ENCODE measurements at regions not wholly inside any gene's neighbourhood (a gene's known extent, or its start where the extent isn't known, plus 50 kb on each side); places are given as distances from the start of the nearest gene placed in this dataset.

DNA sequence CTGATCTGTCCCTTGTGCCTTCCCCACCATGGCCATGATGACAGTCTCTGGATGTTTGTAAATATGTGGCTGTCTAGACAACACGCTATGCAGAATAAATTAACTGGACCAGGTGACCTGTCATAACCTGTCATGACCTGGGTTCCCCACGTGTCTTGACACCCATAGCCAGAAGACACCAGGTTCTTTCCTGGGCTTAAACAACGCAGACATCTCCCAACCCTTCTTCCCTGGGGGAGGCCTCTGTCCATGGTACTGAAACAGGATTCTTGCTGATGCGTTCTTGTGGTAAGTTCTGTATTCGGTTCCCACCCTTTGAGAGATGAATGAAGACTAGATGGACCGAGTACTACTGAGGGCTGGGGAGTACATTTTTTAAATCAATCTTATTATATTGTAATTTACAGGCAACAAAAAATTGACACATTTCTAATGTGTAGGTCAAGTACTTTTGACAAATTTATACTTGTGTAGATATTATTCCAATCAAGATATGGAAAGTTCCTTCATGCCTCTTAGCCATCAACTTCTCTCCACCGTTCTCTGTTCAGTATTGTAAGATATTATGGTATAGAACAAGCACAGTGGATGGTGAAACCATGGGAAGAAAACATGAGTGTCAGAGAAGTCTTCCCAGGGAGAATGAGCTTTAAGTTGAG is 738.8 kb downstream of the PTPRU start (continued):
- TF ChIP-seq, protein P1, sequence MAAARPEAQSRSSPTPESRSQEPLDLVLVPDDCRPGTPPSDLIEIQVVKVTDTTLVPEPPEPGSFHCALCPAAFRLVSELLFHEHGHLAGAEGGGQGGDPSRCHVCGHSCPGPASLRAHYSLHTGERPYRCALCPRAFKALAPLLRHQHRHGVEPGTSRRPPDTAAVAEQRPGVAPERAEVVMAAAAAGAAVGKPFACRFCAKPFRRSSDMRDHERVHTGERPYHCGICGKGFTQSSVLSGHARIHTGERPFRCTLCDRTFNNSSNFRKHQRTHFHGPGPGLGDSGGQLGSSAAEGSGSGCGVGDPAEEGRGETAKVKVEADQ (CRISPR knock-in tag; IDR thresholded peaks at IDR 0.05; ENCODE audit: borderline replicate concordance) = no peak
- TF ChIP-seq TGIF2 (CRISPR knock-in tag; IDR thresholded peaks at IDR 0.05) (peak; percentile 80), THAP8 (CRISPR knock-in tag; IDR thresholded peaks at IDR 0.05; ENCODE audit: borderline replicate concordance) (no peak), ZNF335 (CRISPR knock-in tag; IDR thresholded peaks at IDR 0.05) (0 out of 2 replicates have a peak, but pooled peaks have one; percentile 30), SP1 (IDR thresholded peaks at IDR 0.05) (no peak), SP1 (CRISPR knock-in tag; IDR thresholded peaks at IDR 0.05) (no peak), AKAP8 (CRISPR knock-in tag; IDR thresholded peaks at IDR 0.05) (no peak), TBL1XR1 (IDR thresholded peaks at IDR 0.05; ENCODE audit: borderline replicate concordance, low read length, partially characterized antibody) (no peak), MIXL1 (CRISPR knock-in tag; IDR thresholded peaks at IDR 0.05) (no peak), JUN (CRISPR knock-in tag; IDR thresholded peaks at IDR 0.05) (no peak), ZSCAN29 (CRISPR knock-in tag; conservative IDR thresholded peaks at IDR 0.05) (no peak), ZNF317 (CRISPR knock-in tag; IDR thresholded peaks at IDR 0.05) (no peak), MIER2 (CRISPR knock-in tag; IDR thresholded peaks at IDR 0.05) (peak; percentile 94)
- TF ChIP-seq, protein P2, sequence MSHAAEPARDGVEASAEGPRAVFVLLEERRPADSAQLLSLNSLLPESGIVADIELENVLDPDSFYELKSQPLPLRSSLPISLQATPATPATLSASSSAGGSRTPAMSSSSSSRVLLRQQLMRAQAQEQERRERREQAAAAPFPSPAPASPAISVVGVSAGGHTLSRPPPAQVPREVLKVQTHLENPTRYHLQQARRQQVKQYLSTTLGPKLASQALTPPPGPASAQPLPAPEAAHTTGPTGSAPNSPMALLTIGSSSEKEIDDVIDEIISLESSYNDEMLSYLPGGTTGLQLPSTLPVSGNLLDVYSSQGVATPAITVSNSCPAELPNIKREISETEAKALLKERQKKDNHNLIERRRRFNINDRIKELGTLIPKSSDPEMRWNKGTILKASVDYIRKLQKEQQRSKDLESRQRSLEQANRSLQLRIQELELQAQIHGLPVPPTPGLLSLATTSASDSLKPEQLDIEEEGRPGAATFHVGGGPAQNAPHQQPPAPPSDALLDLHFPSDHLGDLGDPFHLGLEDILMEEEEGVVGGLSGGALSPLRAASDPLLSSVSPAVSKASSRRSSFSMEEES (CRISPR knock-in tag; IDR thresholded peaks at IDR 0.05) = 0 out of 2 replicates have a peak, but pooled peaks have one; percentile 26
